ENCODE measurements at regions not wholly inside any gene's neighbourhood (a gene's known extent, or its start where the extent isn't known, plus 50 kb on each side); places are given as distances from the start of the nearest gene placed in this dataset.

DNA sequence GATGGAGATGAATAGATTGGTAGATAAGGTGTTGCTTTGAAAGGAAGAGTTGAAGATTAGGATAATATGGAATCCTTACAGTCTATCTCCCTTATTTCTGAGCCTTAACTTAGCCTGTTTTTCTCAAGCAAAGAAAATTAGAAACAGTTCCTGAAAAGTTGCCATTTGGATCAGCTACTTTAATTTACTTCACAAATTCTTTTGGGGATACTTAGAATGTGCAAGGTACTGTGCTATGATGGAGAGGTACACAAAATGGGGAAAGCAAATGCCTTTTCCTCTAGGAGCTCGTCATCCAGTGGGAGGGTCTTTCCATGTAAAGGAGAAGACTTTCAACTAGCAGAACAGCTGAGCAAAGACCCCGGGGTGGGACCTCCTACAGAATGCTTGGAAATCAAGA, 51.1 kb upstream of the SMARCA2 start:
- H3K27me3 ChIP-seq (ENCODE audit: control insufficient read depth, insufficient read depth, low read length) = no peaks in the 10 kb centered on the region
- no peaks in the 10 kb centered on the region for H3K36me3 ChIP-seq (ENCODE audit: control insufficient read depth, insufficient read depth, low read length)
- DNase-seq (ENCODE audit: low read depth) (no peak), FAIRE-seq (no peak)
- TF ChIP-seq, protein P1, sequence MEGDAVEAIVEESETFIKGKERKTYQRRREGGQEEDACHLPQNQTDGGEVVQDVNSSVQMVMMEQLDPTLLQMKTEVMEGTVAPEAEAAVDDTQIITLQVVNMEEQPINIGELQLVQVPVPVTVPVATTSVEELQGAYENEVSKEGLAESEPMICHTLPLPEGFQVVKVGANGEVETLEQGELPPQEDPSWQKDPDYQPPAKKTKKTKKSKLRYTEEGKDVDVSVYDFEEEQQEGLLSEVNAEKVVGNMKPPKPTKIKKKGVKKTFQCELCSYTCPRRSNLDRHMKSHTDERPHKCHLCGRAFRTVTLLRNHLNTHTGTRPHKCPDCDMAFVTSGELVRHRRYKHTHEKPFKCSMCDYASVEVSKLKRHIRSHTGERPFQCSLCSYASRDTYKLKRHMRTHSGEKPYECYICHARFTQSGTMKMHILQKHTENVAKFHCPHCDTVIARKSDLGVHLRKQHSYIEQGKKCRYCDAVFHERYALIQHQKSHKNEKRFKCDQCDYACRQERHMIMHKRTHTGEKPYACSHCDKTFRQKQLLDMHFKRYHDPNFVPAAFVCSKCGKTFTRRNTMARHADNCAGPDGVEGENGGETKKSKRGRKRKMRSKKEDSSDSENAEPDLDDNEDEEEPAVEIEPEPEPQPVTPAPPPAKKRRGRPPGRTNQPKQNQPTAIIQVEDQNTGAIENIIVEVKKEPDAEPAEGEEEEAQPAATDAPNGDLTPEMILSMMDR (IDR thresholded peaks at IDR 0.05; ENCODE audit: insufficient read depth, low read length, severe bottlenecking) = no peak
- no peak overlapping the region for H3K4me3 ChIP-seq (ENCODE audit: low read depth, low read length)
